ENCODE measurements at regions not wholly inside any gene's neighbourhood (a gene's known extent, or its start where the extent isn't known, plus 50 kb on each side); places are given as distances from the start of the nearest gene placed in this dataset.
"Not testable (repeated sequence)": the region's sequence is repeated elsewhere in the genome, so short reads cannot be mapped to it uniquely, and the experiment has no call there.

- Mint-ChIP-seq H3K9me3 (peaks cover 5% of the 10 kb centered on the region), H3K4me3 (no peak overlapping the region), H3K27me3 (ENCODE audit: low read depth) (no peaks in the 10 kb centered on the region), H3K27ac (ENCODE audit: unreplicated experiment) (no peak overlapping the region), H3K4me1 (peaks cover 8% of the 10 kb centered on the region), H3K36me3 (ENCODE audit: low read depth) (peaks cover 8% of the 10 kb centered on the region)
- TF ChIP-seq CTCF (conservative IDR thresholded peaks at IDR 0.05) = no peak
- no peak for DNase-seq (ENCODE audit: low read depth, low spot score)
Measured at GRCh38 chr1:80154176-80154575, 1147.6 kb upstream of the ADGRL4 start.

DNA sequence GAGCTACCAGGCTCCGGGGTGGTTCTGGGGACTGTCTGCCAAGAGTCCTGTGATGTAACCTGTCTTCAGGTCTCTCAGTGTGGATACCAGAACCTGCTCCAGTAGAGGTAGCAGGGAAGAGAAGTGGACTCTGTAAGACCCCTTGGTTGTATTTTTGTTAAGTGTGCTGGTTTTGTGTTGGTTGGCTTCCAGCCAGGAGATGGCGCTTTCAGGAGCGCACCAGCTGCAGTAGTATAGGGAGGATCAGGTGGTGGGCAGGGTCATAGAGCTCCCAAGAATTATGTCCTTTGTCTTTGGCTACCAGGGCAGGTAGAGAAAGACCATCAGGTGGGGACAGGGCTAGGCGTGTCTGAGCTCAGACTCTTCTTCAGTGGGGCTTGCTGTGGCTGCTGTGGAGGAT lies 1147.2 kb upstream of the ADGRL4 start:
- Mint-ChIP-seq H3K4me1 (peaks cover 8% of the 10 kb centered on the region), H3K36me3 (ENCODE audit: low read depth) (peaks cover 8% of the 10 kb centered on the region), H3K27me3 (ENCODE audit: low read depth) (no peaks in the 10 kb centered on the region), H3K9me3 (peaks cover 5% of the 10 kb centered on the region), H3K4me3 (no peak overlapping the region), H3K27ac (ENCODE audit: unreplicated experiment) (no peak overlapping the region)
- DNase-seq (ENCODE audit: low read depth, low spot score) = no peak
- no peak for TF ChIP-seq CTCF (conservative IDR thresholded peaks at IDR 0.05)

DNA sequence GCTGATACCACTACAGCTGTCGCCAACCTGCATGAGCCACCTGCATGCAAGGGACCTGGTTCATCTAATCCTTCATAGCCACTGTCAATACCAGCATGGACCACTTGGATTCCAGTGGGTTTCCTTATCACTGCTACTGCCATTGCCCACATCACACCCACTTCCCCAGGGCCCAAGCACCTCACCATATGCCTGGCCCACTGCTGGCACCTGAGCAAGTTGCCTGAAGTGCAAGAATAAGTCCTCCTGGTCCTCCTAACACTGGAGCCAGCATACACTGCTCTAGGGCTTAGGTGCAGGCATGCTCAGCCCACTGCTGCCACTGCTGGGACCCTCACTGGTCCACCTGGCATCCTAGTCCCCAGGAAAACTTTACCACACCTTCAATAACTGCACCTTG lies 1136.8 kb upstream of the ADGRL4 start:
- Mint-ChIP-seq H3K36me3 (ENCODE audit: low read depth) (peaks cover 10% of the 10 kb centered on the region), H3K27ac (ENCODE audit: unreplicated experiment) (no peak overlapping the region), H3K27me3 (ENCODE audit: low read depth) (no peaks in the 10 kb centered on the region), H3K4me3 (no peak overlapping the region), H3K4me1 (no peaks in the 10 kb centered on the region), H3K9me3 (peaks cover 11% of the 10 kb centered on the region)
- no peak for DNase-seq (ENCODE audit: low read depth, low spot score)
- no peak for TF ChIP-seq CTCF (conservative IDR thresholded peaks at IDR 0.05)

GRCh38 chr1:80137946-80138602 lies 1131.5 kb upstream of the ADGRL4 start:
- not testable (repeated sequence) for DNase-seq (ENCODE audit: low read depth, low spot score)

DNA sequence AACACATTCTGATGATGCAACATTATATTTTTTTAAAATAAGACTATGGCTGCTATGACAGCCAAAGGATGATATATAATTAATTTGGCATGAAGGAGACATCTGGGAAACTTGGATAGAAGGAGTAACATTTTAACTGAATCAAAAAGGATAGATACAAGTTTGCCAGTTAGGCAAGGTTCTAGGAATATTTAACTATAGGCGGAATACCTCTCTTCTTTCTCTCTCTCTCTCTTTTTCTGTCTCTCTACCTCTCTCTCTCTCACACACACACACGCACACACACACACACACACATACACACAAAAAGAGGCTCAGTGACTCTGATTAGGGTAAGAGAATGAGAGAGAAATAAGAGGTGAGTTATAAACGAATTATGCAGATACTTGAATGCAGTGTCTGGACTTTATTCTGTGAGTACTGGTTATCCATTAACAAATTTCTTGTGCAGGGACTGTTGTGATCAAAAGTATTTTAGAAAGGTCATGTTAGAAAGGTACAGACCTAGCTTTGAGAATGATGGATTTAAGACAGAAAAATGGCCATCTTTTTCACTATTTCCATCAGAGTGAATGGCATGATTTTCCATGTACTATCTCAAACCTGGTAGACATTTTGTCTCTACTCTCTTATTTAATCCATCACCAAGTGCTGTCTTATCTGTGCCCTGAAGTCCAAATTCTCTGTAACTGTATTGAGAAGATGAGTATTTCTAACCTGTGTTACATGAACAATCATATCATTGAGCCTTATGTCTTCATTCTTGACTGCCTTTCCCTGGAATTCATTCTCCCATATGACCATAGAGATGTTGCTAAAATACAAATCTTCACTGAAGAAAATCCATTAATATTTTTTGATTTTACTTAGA lies 1106.9 kb upstream of the ADGRL4 start:
- H3K27ac Mint-ChIP-seq (ENCODE audit: unreplicated experiment) = peak overlapping the region; percentile 39
- H3K27me3 Mint-ChIP-seq (ENCODE audit: low read depth) = no peaks in the 10 kb centered on the region
- H3K36me3 Mint-ChIP-seq (ENCODE audit: low read depth) = peaks cover 12% of the 10 kb centered on the region
- TF ChIP-seq CTCF (conservative IDR thresholded peaks at IDR 0.05) = no peak
- no peak for DNase-seq (ENCODE audit: low read depth, low spot score)
- peaks cover 17% of the 10 kb centered on the region for H3K9me3 Mint-ChIP-seq
- H3K4me1 Mint-ChIP-seq = no peaks in the 10 kb centered on the region
- no peak overlapping the region for H3K4me3 Mint-ChIP-seq

More at GRCh38 chr1:80137946-80138602, 1131.5 kb upstream of the ADGRL4 start:
- H3K27ac Mint-ChIP-seq (ENCODE audit: unreplicated experiment); H3K4me3 Mint-ChIP-seq; H3K27me3 Mint-ChIP-seq (ENCODE audit: low read depth); H3K4me1 Mint-ChIP-seq; H3K36me3 Mint-ChIP-seq (ENCODE audit: low read depth); H3K9me3 Mint-ChIP-seq: not testable (repeated sequence)

GRCh38 chr1:80101159-80101558 lies 1094.6 kb upstream of the ADGRL4 start:
- no peak for TF ChIP-seq CTCF (conservative IDR thresholded peaks at IDR 0.05)
- Mint-ChIP-seq H3K36me3 (ENCODE audit: low read depth) (peaks cover 15% of the 10 kb centered on the region), H3K4me1 (no peaks in the 10 kb centered on the region), H3K4me3 (no peak overlapping the region), H3K27ac (ENCODE audit: unreplicated experiment) (no peak overlapping the region), H3K9me3 (peaks cover 19% of the 10 kb centered on the region), H3K27me3 (ENCODE audit: low read depth) (no peaks in the 10 kb centered on the region)
- DNase-seq (ENCODE audit: low read depth, low spot score) = no peak
